Mucosa of descending colon (tissue), 3 donors: ENCODE measurements at regions not wholly inside any gene's neighbourhood (a gene's known extent, or its start where the extent isn't known, plus 50 kb on each side); places are given as distances from the start of the nearest gene placed in this dataset.

Experiments
- ATAC-seq: fragments of 200-7000 bp; cut with Tn5 transposase; one replicate; pipeline ENCODE4 v1.9.1; 2020; ENCODE audit warnings: mild to moderate bottlenecking, moderate library complexity
- DNase-seq, 3 donors: peaks; one replicate each; pipeline ENCODE4 v3.0.0-alpha.2; 2020
- H3K36me3 ChIP-seq: fragments of 200-600 bp; one replicate; pipeline ENCODE4 v1.8.0; 2021; ENCODE audit warnings: low read depth, mild to moderate bottlenecking
- H3K4me1 ChIP-seq: fragments of 200-600 bp; one replicate; pipeline ENCODE4 v1.8.0; 2021; ENCODE audit warnings: low read depth, mild to moderate bottlenecking
- H3K4me3 ChIP-seq: fragments of 200-600 bp; one replicate; pipeline ENCODE4 v1.8.0; 2021; ENCODE audit warnings: mild to moderate bottlenecking
- H3K9me3 ChIP-seq: fragments of 200-600 bp; one replicate; pipeline ENCODE4 v1.8.0; 2021; ENCODE audit warnings: mild to moderate bottlenecking
- CTCF ChIP-seq: fragments of 200-600 bp; IDR thresholded peaks from one replicate; pipeline ENCODE4 v1.8.0; 2022; ENCODE audit warnings: antibody characterized with exemption, mild to moderate bottlenecking
- intact Hi-C, 2 donors: fragments of 100-400 bp; cut with DNase I in 1 of 2; cut with micrococcal nuclease in 1 of 2; formaldehyde crosslinking; loops; one replicate each; pipeline versions ENCODE4 v1.11.0 to v1.11.1; 2022; cut with DNase I, micrococcal nuclease
- donor health status: DM: no; HTN: no; CAD: no; lungs with moderate emphysema.
- donor health status: DM: no; HTN: no; CAD: no.
- donor health status: DM: no; HTN: yes; CAD: no.

GRCh38 chr12:42977451-42978230 lies 388.1 kb upstream of the PRICKLE1 start:
- intact Hi-C loops, result no loop called here
- H3K4me1 ChIP-seq, result no peaks in the 10 kb centered on the region
- no peak for DNase-seq
- TF ChIP-seq CTCF, result no peak
- no peak overlapping the region for H3K4me3 ChIP-seq
- H3K36me3 ChIP-seq, result no peaks in the 10 kb centered on the region
- H3K9me3 ChIP-seq, result peaks cover 6% of the 10 kb centered on the region
- no peak for ATAC-seq

- no peak for TF ChIP-seq CTCF
- H3K4me1 ChIP-seq, result no peaks in the 10 kb centered on the region
- H3K4me3 ChIP-seq, result no peak overlapping the region
- DNase-seq (no peak), ATAC-seq (no peak)
- H3K9me3 ChIP-seq, result peaks cover 6% of the 10 kb centered on the region
- intact Hi-C loops, result no loop called here
- no peaks in the 10 kb centered on the region for H3K36me3 ChIP-seq
Observed at GRCh38 chr12:42976620-42977019, 387.1 kb upstream of the PRICKLE1 start.

GRCh38 chr12:42976122-42976521 lies 386.6 kb upstream of the PRICKLE1 start:
- H3K4me3 ChIP-seq, result no peak overlapping the region

GRCh38 chr12:42969355-42969754 lies 379.8 kb upstream of the PRICKLE1 start:
- Histone ChIP-seq H3K36me3 (no peaks in the 10 kb centered on the region), H3K4me3 (no peak overlapping the region), H3K9me3 (peaks cover 5% of the 10 kb centered on the region), H3K4me1 (no peaks in the 10 kb centered on the region)
- ATAC-seq, result no peak
- no peak for TF ChIP-seq CTCF
- intact Hi-C loops, result no loop called here
- no peak for DNase-seq

More at GRCh38 chr12:42976122-42976521, 386.6 kb upstream of the PRICKLE1 start:
- H3K36me3 ChIP-seq, result no peaks in the 10 kb centered on the region
- no peak for ATAC-seq
- no peaks in the 10 kb centered on the region for H3K4me1 ChIP-seq
- no peak for TF ChIP-seq CTCF
- no peak for DNase-seq
- H3K9me3 ChIP-seq, result peaks cover 6% of the 10 kb centered on the region
- intact Hi-C loops, result no loop called here

GRCh38 chr12:42968426-42968825 lies 378.9 kb upstream of the PRICKLE1 start:
- intact Hi-C loops, result no loop called here
- Histone ChIP-seq H3K4me1 (no peaks in the 10 kb centered on the region), H3K4me3 (no peak overlapping the region), H3K36me3 (no peaks in the 10 kb centered on the region), H3K9me3 (peaks cover 5% of the 10 kb centered on the region)
- no peak for TF ChIP-seq CTCF
- DNase-seq (no peak), ATAC-seq (no peak)
